ENCODE measurements at regions not wholly inside any gene's neighbourhood (a gene's known extent, or its start where the extent isn't known, plus 50 kb on each side); places are given as distances from the start of the nearest gene placed in this dataset.
"Not testable (repeated sequence)": the region's sequence is repeated elsewhere in the genome, so short reads cannot be mapped to it uniquely, and the experiment has no call there.

DNA sequence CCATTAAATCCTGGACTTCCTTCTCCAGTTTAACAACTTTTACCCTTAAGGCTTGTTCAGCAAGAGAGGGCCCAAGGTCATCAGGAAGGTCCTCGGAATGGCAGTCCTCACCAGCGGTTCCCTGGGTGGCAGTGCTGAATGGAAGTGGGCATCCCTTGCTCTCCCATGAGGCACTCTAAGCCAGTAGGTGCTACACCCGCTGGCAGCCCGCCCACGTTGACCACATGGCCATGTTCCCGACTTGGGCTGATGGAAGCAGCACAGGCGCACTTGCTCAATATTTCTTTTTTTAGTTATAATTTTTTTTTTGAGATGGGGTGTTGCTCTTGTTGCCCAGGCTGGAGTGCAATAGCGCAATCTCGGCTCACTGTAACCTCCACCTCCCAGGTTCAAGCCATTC, 277.9 kb downstream of the ZC4H2 start:
- Histone ChIP-seq H3K9me3 (ENCODE audit: control insufficient read depth in 1 of 2, insufficient read depth in 1 of 2, low read length in 2 of 2) (no peaks in the 10 kb centered on the region), H3K27ac (ENCODE audit: low read depth in 1 of 2, low read length in 2 of 2) (no peak overlapping the region), H3K4me3 (ENCODE audit: low read length) (no peak overlapping the region), H3K27me3 (ENCODE audit: control insufficient read depth in 1 of 2, insufficient read depth in 2 of 2, low read length in 2 of 2) (no peaks in the 10 kb centered on the region), H3K36me3 (ENCODE audit: insufficient read depth, low read length) (no peaks in the 10 kb centered on the region), H3K4me1 (ENCODE audit: insufficient read depth, low read length) (no peaks in the 10 kb centered on the region)
- TF ChIP-seq CTCF (IDR thresholded peaks at IDR 0.05) = no peak
- Mint-ChIP-seq H3K4me3 (no peak overlapping the region), H3K27me3 (no peaks in the 10 kb centered on the region), H3K4me1 (ENCODE audit: low read depth) (no peaks in the 10 kb centered on the region), H3K9me3 (peaks cover 7% of the 10 kb centered on the region), H3K27ac (no peak overlapping the region), H3K36me3 (ENCODE audit: low read depth) (no peaks in the 10 kb centered on the region)
- DNase-seq = no peak
- ChIA-PET CTCF (no interaction called here), POLR2A (no interaction called here)
- ATAC-seq (ENCODE audit: poor library complexity) = no peak
- intact Hi-C loops (cut with DNase I, micrococcal nuclease) = no loop called here

GRCh38 chrX:64695372-64695771, 280.9 kb downstream of the ZC4H2 start:
- H3K36me3 ChIP-seq (ENCODE audit: insufficient read depth, low read length); H3K9me3 ChIP-seq (ENCODE audit: control insufficient read depth in 1 of 2, insufficient read depth in 1 of 2, low read length in 2 of 2); ATAC-seq (ENCODE audit: poor library complexity); H3K9me3 Mint-ChIP-seq; H3K27ac Mint-ChIP-seq; intact Hi-C loops (cut with DNase I, micrococcal nuclease); H3K4me3 Mint-ChIP-seq; H3K4me1 ChIP-seq (ENCODE audit: insufficient read depth, low read length); H3K27me3 Mint-ChIP-seq; CTCF ChIA-PET; H3K36me3 Mint-ChIP-seq (ENCODE audit: low read depth); DNase-seq; H3K27ac ChIP-seq (ENCODE audit: low read depth in 1 of 2, low read length in 2 of 2); H3K4me1 Mint-ChIP-seq (ENCODE audit: low read depth); POLR2A ChIA-PET; H3K4me3 ChIP-seq (ENCODE audit: low read length); H3K27me3 ChIP-seq (ENCODE audit: control insufficient read depth in 1 of 2, insufficient read depth in 2 of 2, low read length in 2 of 2): not testable (repeated sequence)

DNA sequence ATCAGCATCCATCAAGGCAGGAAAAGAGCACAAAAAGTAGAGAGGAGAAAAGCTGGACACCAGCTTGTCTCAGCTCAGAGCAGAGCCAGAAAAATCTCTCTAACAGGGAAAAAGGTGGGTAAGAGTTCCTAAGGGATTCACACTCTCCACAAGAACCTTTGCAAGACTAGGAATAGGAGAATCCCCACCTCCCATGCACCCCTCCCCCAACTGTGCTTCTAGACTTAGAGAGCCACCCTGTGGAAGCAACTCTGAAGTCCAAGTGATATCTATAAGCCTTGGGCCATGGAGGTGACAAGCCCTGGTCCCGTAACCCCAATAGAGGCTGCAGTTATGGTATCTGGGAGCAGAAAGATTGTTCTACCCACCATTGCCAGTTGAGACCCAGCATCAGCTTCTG, 267.6 kb upstream of the MTMR8 start:
- Mint-ChIP-seq H3K36me3 (ENCODE audit: low read depth) (no peaks in the 10 kb centered on the region), H3K4me3 (no peak overlapping the region), H3K27me3 (no peaks in the 10 kb centered on the region), H3K27ac (no peak overlapping the region), H3K4me1 (ENCODE audit: low read depth) (no peaks in the 10 kb centered on the region), H3K9me3 (peaks cover 8% of the 10 kb centered on the region)
- ChIA-PET POLR2A (no interaction called here), CTCF (no interaction called here)
- Histone ChIP-seq H3K27ac (ENCODE audit: low read depth in 1 of 2, low read length in 2 of 2) (no peak overlapping the region), H3K27me3 (ENCODE audit: control insufficient read depth in 1 of 2, insufficient read depth in 2 of 2, low read length in 2 of 2) (no peaks in the 10 kb centered on the region), H3K4me1 (ENCODE audit: insufficient read depth, low read length) (no peaks in the 10 kb centered on the region), H3K36me3 (ENCODE audit: insufficient read depth, low read length) (no peaks in the 10 kb centered on the region), H3K4me3 (ENCODE audit: low read length) (no peak overlapping the region), H3K9me3 (ENCODE audit: control insufficient read depth in 1 of 2, insufficient read depth in 1 of 2, low read length in 2 of 2) (peaks cover 0 to 5% of the 10 kb centered on the region in 2 experiments)
- no peak for TF ChIP-seq CTCF (IDR thresholded peaks at IDR 0.05)
- DNase-seq (no peak), ATAC-seq (ENCODE audit: poor library complexity) (no peak)
- intact Hi-C loops (cut with DNase I, micrococcal nuclease) = no loop called here

DNA sequence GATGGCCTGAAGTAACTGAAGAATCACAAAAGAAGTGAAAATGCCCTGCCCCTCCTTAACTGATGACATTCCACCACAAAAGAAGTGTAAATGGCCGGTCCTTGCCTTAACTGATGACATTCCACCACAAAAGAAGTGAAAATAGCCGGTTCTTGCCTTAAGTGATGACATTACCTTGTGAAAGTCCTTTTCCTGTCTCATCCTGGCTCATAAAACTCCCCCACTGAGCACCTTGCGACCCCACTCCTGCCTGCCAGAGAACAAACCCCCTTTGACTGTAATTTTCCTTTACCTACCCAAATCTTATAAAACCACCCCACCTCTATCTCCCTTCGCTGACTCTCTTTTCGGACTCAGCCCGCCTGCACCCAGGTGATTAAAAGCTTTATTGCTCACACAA, 262.0 kb upstream of the MTMR8 start:
- H3K36me3 ChIP-seq (ENCODE audit: insufficient read depth, low read length); H3K9me3 ChIP-seq (ENCODE audit: control insufficient read depth in 1 of 2, insufficient read depth in 1 of 2, low read length in 2 of 2); POLR2A ChIA-PET; H3K9me3 Mint-ChIP-seq; CTCF ChIA-PET; H3K4me3 Mint-ChIP-seq; H3K36me3 Mint-ChIP-seq (ENCODE audit: low read depth); intact Hi-C loops (cut with DNase I, micrococcal nuclease); H3K4me1 Mint-ChIP-seq (ENCODE audit: low read depth); H3K27ac Mint-ChIP-seq; DNase-seq; H3K4me1 ChIP-seq (ENCODE audit: insufficient read depth, low read length); H3K27ac ChIP-seq (ENCODE audit: low read depth in 1 of 2, low read length in 2 of 2); H3K4me3 ChIP-seq (ENCODE audit: low read length); H3K27me3 Mint-ChIP-seq; H3K27me3 ChIP-seq (ENCODE audit: control insufficient read depth in 1 of 2, insufficient read depth in 2 of 2, low read length in 2 of 2); ATAC-seq (ENCODE audit: poor library complexity): not testable (repeated sequence)
